Thoracic aorta (tissue), 2 donors: ENCODE measurements at regions not wholly inside any gene's neighbourhood (a gene's known extent, or its start where the extent isn't known, plus 50 kb on each side); places are given as distances from the start of the nearest gene placed in this dataset.

Experiments used
- ATAC-seq: fragments of 150-250 bp; one replicate; pipeline ENCODE4 v1.8.0; 2017; ENCODE audit warnings: low read depth; ENCODE audit not compliant: insufficient number of reproducible peaks, low FRiP score
- DNase-seq: peaks from one replicate; pipeline ENCODE4 v3.0.0-alpha.2; 2020; ENCODE audit warnings: low spot score
- H3K27ac ChIP-seq, 2 donors: fragments of 200-600 bp; sonication (generic); 1 replicate in 1 of 2; 2 replicates in 1 of 2; pipeline ENCODE4 v1.5.1; 2016; ENCODE audit warnings: mild to moderate bottlenecking in 2 of 2, moderate library complexity in 2 of 2
- H3K27me3 ChIP-seq: fragments of 200-600 bp; sonication (generic); replicated peaks from 2 replicates; pipeline ENCODE4 v1.6.0; 2016; ENCODE audit warnings: mild to moderate bottlenecking; ENCODE audit not compliant: insufficient read depth
- H3K36me3 ChIP-seq: fragments of 200-600 bp; sonication (generic); one replicate; pipeline ENCODE4 v1.5.1; 2016
- H3K4me1 ChIP-seq, 2 donors: fragments of 200-600 bp; sonication (generic); 1 replicate in 1 of 2; 2 replicates in 1 of 2; pipeline versions ENCODE4 v1.5.1 to v1.6.0; 2016; ENCODE audit warnings: low read depth in 2 of 2, mild to moderate bottlenecking in 1 of 2; ENCODE audit not compliant: control insufficient read depth in 1 of 2
- H3K4me3 ChIP-seq: fragments of 200-600 bp; sonication (generic); 2 replicates; pipeline ENCODE4 v1.5.1; 2016; ENCODE audit warnings: mild to moderate bottlenecking
- H3K9me3 ChIP-seq: fragments of 200-600 bp; sonication (generic); 2 replicates; pipeline ENCODE4 v1.5.1; 2016
- TF ChIP-seq, protein P1 (sequence below): fragments of 200-600 bp; sonication (generic); IDR thresholded peaks from one replicate; pipeline ENCODE4 v1.5.1; 2019; ENCODE audit warnings: antibody characterized with exemption

DNA sequence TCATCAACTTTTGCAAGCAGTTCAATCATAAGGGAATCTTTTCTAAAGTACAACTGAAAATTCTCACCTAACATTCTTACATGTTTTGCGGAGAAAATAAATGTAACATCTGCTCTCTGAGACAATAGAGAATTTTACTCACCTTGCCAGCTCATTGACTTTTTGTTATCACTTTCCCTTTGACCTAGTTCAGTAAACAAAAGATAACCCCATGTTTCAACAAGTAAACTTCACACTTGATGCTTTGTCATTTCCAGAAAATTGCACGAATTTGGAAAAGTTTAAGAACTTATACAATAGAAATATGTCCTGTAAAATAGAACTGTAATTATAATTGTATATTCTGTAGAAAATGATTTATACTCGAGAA, 1110.0 kb upstream of the ACVR2A start:
- DNase-seq: no peak
- Histone ChIP-seq H3K36me3 (no peaks in the 10 kb centered on the region), H3K27me3 (no peaks in the 10 kb centered on the region), H3K4me3 (no peak overlapping the region), H3K27ac (no peak overlapping the region), H3K9me3 (no peaks in the 10 kb centered on the region), H3K4me1 (no peaks in the 10 kb centered on the region)
- no peak for ATAC-seq
- TF ChIP-seq, protein P1, sequence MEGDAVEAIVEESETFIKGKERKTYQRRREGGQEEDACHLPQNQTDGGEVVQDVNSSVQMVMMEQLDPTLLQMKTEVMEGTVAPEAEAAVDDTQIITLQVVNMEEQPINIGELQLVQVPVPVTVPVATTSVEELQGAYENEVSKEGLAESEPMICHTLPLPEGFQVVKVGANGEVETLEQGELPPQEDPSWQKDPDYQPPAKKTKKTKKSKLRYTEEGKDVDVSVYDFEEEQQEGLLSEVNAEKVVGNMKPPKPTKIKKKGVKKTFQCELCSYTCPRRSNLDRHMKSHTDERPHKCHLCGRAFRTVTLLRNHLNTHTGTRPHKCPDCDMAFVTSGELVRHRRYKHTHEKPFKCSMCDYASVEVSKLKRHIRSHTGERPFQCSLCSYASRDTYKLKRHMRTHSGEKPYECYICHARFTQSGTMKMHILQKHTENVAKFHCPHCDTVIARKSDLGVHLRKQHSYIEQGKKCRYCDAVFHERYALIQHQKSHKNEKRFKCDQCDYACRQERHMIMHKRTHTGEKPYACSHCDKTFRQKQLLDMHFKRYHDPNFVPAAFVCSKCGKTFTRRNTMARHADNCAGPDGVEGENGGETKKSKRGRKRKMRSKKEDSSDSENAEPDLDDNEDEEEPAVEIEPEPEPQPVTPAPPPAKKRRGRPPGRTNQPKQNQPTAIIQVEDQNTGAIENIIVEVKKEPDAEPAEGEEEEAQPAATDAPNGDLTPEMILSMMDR: no peak

DNA sequence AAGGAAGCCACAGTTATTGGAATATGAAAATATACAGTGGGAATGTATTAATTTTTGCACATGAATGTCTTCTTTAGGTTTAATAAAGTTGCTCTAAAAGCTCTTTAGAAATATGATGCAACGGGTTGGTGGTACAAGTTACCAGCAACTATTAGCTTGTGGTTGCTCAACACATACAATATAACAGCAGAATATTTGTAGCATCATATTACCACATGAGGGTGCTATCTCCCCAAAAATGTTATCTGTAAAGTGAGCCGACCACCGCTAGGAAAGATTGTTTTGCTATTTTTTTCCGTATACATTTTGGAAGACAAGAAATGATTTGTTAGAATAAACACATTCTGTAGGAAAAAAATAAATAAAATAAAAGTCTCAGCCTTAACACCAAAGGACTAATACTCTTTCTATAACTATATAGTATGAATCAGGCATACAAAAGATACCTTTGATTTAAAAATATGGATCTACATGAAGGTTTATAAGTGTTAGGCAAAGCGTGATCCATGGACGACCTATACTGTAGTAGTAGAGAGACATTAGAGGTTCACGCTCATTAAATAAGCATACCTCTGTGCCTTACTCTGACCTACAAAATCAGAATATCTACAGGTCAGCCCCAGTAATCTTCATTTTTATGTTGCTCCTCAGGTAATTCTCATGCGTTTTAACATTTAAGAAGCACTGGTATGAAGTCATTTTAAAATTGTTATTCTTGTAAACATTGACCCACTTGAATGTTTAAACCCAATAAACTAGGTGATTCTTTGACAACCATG, 1110.6 kb upstream of the ACVR2A start:
- DNase-seq (no peak), ATAC-seq (no peak)
- Histone ChIP-seq H3K27me3 (no peaks in the 10 kb centered on the region), H3K36me3 (no peaks in the 10 kb centered on the region), H3K4me3 (no peak overlapping the region), H3K4me1 (no peaks in the 10 kb centered on the region), H3K27ac (no peak overlapping the region), H3K9me3 (no peaks in the 10 kb centered on the region)
- TF ChIP-seq, protein P1: no peak

DNA sequence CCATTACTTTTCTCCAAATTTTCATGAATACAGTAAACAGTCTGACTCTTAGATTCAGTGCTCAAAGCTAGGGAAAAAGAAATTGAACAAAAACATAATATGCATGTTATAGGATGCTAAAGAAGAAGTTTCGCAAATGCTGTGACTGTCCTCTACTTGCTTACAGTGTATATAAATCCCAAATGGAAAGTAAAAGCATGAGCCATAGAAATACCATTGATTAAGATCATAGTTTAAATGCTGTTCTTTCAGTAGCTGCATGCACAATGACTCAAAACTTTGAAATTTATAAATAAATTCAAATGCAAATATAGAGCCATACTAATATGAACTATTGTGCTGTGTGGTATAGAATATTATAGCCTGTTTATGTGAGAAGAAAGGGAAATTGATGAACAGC, 1113.9 kb upstream of the ACVR2A start:
- TF ChIP-seq, protein P1: no peak
- H3K27ac ChIP-seq: no peak overlapping the region
- H3K4me3 ChIP-seq: no peak overlapping the region
- no peaks in the 10 kb centered on the region for H3K36me3 ChIP-seq
- H3K4me1 ChIP-seq: no peaks in the 10 kb centered on the region
- DNase-seq (no peak), ATAC-seq (no peak)
- no peaks in the 10 kb centered on the region for H3K27me3 ChIP-seq
- no peaks in the 10 kb centered on the region for H3K9me3 ChIP-seq

DNA sequence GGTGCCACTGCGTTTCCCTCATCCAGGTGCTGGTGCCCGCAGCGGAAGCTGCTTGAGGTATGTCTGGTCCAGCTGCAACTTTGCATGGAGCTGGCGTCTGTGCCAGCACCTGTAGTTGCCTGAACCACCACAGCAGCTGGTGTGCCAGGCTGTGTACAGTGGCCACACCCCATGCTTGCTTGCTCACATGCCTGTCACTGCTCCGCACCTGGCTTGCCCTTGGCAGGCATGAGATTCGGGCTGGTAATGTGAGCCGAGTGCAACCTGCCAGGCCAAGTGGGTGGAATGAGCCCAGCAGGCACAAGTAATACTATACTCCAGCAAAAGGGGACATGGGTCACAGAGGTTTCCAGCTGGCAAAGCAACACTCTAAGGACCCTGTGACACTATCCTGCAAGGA, 1123.3 kb upstream of the ACVR2A start:
- Histone ChIP-seq H3K4me1 (no peaks in the 10 kb centered on the region), H3K4me3 (no peak overlapping the region), H3K27ac (no peak overlapping the region), H3K9me3 (no peaks in the 10 kb centered on the region), H3K36me3 (no peaks in the 10 kb centered on the region), H3K27me3 (no peaks in the 10 kb centered on the region)
- TF ChIP-seq, protein P1: no peak
- ATAC-seq: no peak
- no peak for DNase-seq

DNA sequence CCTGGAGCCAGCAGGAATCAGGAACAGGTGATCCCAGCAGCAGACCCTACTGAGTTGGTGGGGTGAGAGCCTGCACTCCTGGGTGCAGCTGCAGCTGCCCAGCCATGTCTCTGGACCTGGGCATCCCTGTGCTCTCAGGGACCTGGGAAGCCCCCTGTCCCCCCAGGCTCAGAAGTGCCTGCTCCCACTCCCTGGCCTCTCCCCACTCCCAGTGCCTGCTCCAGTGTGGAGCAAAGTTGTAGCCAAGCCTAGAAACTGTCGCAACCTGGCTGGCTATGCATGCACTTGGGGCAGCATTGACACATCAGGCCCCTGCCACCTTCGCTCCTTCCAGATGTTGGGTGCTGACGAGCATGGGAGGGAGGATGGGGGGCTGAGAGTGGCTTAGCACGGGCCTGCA, 1124.7 kb upstream of the ACVR2A start:
- no peak overlapping the region for H3K27ac ChIP-seq

More for the DNA sequence above, 1124.7 kb upstream of the ACVR2A start:
- Histone ChIP-seq H3K4me3 (no peak overlapping the region), H3K9me3 (no peaks in the 10 kb centered on the region), H3K27me3 (no peaks in the 10 kb centered on the region), H3K4me1 (no peaks in the 10 kb centered on the region), H3K36me3 (no peaks in the 10 kb centered on the region)
- no peak for DNase-seq
- no peak for ATAC-seq
- TF ChIP-seq, protein P1: no peak
